Stimulated activated memory B cell treated with anti-CD40 and anti-IgM and Interleukin-4, amounts not matched to agents 10 μg/mL and 1 μg/mL and 100 μg/mL, for 72 hours (primary cell): ENCODE measurements at regions not wholly inside any gene's neighbourhood (a gene's known extent, or its start where the extent isn't known, plus 50 kb on each side); places are given as distances from the start of the nearest gene placed in this dataset.

Experiments
- ATAC-seq: fragments of 150-1000 bp; cut with Tn5 transposase; 2 replicates; pipeline ENCODE4 v1.10.0; 2021
- H3K27ac Mint-ChIP-seq: one replicate; pipeline ENCODE4 v1.8.0; 2022; ENCODE audit warnings: mild to moderate bottlenecking, mixed read lengths
- H3K27me3 Mint-ChIP-seq: one replicate; pipeline ENCODE4 v1.8.0; 2022; ENCODE audit warnings: mixed read lengths
- H3K36me3 Mint-ChIP-seq: one replicate; pipeline ENCODE4 v1.8.0; 2022; ENCODE audit warnings: mixed read lengths
- H3K4me1 Mint-ChIP-seq: one replicate; pipeline ENCODE4 v1.8.0; 2022; ENCODE audit warnings: mixed read lengths
- H3K4me3 Mint-ChIP-seq: one replicate; pipeline ENCODE4 v1.8.0; 2022; ENCODE audit warnings: mild to moderate bottlenecking, moderate library complexity, mixed read lengths
- H3K9me3 Mint-ChIP-seq: one replicate; pipeline ENCODE4 v1.8.0; 2022; ENCODE audit warnings: mixed read lengths

DNA sequence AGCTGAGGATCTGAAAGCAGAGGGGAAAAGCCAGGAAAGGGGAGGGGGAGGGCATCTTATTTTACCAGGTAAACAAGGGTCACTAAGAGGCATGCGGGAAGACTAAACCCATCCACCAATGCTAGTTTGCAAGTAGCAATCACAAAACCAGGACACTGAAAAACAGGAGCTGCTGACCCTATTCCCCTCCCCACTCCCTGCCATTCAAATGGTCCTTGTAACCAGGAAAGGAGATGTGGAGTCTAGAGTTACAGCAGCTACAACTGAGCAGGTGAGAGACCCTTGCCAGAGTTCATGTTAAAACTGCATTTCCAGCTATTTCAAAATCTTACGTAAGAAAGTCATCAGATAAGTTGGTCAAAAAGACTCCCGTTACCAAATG, 85.3 kb upstream of the SIMC1 start:
- Mint-ChIP-seq H3K4me1 (no peaks in the 10 kb centered on the region), H3K27me3 (peaks cover 33% of the 10 kb centered on the region), H3K27ac (no peak overlapping the region), H3K9me3 (no peaks in the 10 kb centered on the region), H3K36me3 (no peaks in the 10 kb centered on the region), H3K4me3 (no peak overlapping the region)
- ATAC-seq: no peak

DNA sequence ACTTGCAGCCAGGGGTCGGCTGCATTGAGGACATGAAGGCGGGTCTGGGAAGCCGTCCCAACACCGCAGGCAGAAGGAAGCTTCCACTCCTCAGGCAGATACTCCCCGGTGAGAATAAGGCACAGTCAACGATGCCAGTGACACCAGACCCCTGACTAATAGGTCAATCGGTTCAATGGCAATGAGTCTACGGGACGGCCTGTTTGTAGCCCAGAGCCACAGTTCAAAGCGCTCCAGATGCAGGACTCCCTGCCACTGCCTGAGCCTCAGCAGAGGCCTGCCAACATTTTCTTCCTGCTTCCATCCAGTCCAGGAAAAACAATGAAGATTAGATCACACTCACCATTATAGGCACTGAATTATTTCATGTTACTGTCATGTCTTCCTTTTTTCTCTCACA, 84.5 kb upstream of the SIMC1 start:
- H3K27me3 Mint-ChIP-seq: peaks cover 33% of the 10 kb centered on the region
- no peaks in the 10 kb centered on the region for H3K4me1 Mint-ChIP-seq
- no peak overlapping the region for H3K27ac Mint-ChIP-seq
- H3K36me3 Mint-ChIP-seq: no peaks in the 10 kb centered on the region
- no peak overlapping the region for H3K4me3 Mint-ChIP-seq
- H3K9me3 Mint-ChIP-seq: no peaks in the 10 kb centered on the region
- no peak for ATAC-seq

GRCh38 chr5:176154821-176155220, 83.4 kb upstream of the SIMC1 start:
- H3K27me3 Mint-ChIP-seq: peaks cover 42% of the 10 kb centered on the region
- H3K9me3 Mint-ChIP-seq: no peaks in the 10 kb centered on the region
- H3K27ac Mint-ChIP-seq: no peak overlapping the region
- no peaks in the 10 kb centered on the region for H3K4me1 Mint-ChIP-seq
- H3K4me3 Mint-ChIP-seq: no peak overlapping the region
- ATAC-seq: no peak
- no peaks in the 10 kb centered on the region for H3K36me3 Mint-ChIP-seq

- H3K4me3 Mint-ChIP-seq: no peak overlapping the region
- H3K27me3 Mint-ChIP-seq: peaks cover 44% of the 10 kb centered on the region
Measured at GRCh38 chr5:176155922-176156359, 82.3 kb upstream of the SIMC1 start.

GRCh38 chr5:176157656-176158055, 80.6 kb upstream of the SIMC1 start:
- Mint-ChIP-seq H3K27ac (no peak overlapping the region), H3K27me3 (peaks cover 45% of the 10 kb centered on the region), H3K4me3 (no peak overlapping the region), H3K9me3 (no peaks in the 10 kb centered on the region), H3K36me3 (no peaks in the 10 kb centered on the region), H3K4me1 (no peaks in the 10 kb centered on the region)
- no peak for ATAC-seq

More at GRCh38 chr5:176155922-176156359, 82.3 kb upstream of the SIMC1 start:
- Mint-ChIP-seq H3K36me3 (no peaks in the 10 kb centered on the region), H3K27ac (no peak overlapping the region), H3K4me1 (no peaks in the 10 kb centered on the region), H3K9me3 (no peaks in the 10 kb centered on the region)
- no peak for ATAC-seq

GRCh38 chr5:176161431-176161830, 76.8 kb upstream of the SIMC1 start:
- peaks cover 32% of the 10 kb centered on the region for H3K27me3 Mint-ChIP-seq
- no peak overlapping the region for H3K4me3 Mint-ChIP-seq
- H3K9me3 Mint-ChIP-seq: peaks cover 3% of the 10 kb centered on the region
- H3K4me1 Mint-ChIP-seq: no peaks in the 10 kb centered on the region
- no peaks in the 10 kb centered on the region for H3K36me3 Mint-ChIP-seq
- no peak for ATAC-seq
- H3K27ac Mint-ChIP-seq: no peak overlapping the region

GRCh38 chr5:176162198-176162597, 76.0 kb upstream of the SIMC1 start:
- Mint-ChIP-seq H3K27me3 (peaks cover 32% of the 10 kb centered on the region), H3K36me3 (no peaks in the 10 kb centered on the region), H3K9me3 (peaks cover 3% of the 10 kb centered on the region), H3K4me1 (no peaks in the 10 kb centered on the region), H3K27ac (no peak overlapping the region), H3K4me3 (no peak overlapping the region)
- ATAC-seq: no peak

- ATAC-seq: no peak
- no peaks in the 10 kb centered on the region for H3K4me1 Mint-ChIP-seq
- peaks cover 3% of the 10 kb centered on the region for H3K9me3 Mint-ChIP-seq
Measured at GRCh38 chr5:176162888-176163287, 75.3 kb upstream of the SIMC1 start.

DNA sequence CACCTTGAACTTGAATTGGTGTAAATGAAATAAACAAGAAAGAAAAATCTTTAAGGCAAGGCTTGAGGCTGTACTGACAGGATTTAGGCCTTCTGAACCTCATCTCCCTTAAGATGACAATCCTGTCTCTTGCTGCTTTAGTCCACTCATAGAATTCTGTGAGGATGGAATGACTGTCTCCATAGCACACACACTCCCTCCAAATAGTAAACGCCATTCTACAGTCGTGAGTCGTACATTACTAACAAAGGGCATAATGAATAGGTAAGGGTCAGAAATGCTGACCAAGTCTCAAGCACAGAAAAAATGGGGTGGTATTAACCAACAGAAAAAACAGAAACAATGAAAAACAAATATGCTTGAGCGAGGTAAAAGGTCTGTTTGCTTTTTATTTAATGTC, 71.8 kb upstream of the SIMC1 start:
- H3K4me1 Mint-ChIP-seq: no peaks in the 10 kb centered on the region
- no peaks in the 10 kb centered on the region for H3K36me3 Mint-ChIP-seq
- H3K27ac Mint-ChIP-seq: no peak overlapping the region
- peaks cover 3% of the 10 kb centered on the region for H3K9me3 Mint-ChIP-seq
- H3K4me3 Mint-ChIP-seq: no peak overlapping the region
- no peak for ATAC-seq
- peaks cover 10% of the 10 kb centered on the region for H3K27me3 Mint-ChIP-seq

More at GRCh38 chr5:176162888-176163287, 75.3 kb upstream of the SIMC1 start:
- Mint-ChIP-seq H3K4me3 (no peak overlapping the region), H3K27ac (no peak overlapping the region), H3K27me3 (peaks cover 32% of the 10 kb centered on the region), H3K36me3 (no peaks in the 10 kb centered on the region)

- no peak overlapping the region for H3K4me3 Mint-ChIP-seq
- ATAC-seq: no peak
- H3K4me1 Mint-ChIP-seq: no peaks in the 10 kb centered on the region
- H3K27me3 Mint-ChIP-seq: peaks cover 10% of the 10 kb centered on the region
- H3K27ac Mint-ChIP-seq: no peak overlapping the region
- H3K9me3 Mint-ChIP-seq: peaks cover 3% of the 10 kb centered on the region
- H3K36me3 Mint-ChIP-seq: no peaks in the 10 kb centered on the region
Measured at GRCh38 chr5:176167800-176168199, 70.4 kb upstream of the SIMC1 start.

GRCh38 chr5:176169393-176170063, 68.7 kb upstream of the SIMC1 start:
- no peaks in the 10 kb centered on the region for H3K9me3 Mint-ChIP-seq
- H3K4me1 Mint-ChIP-seq: no peaks in the 10 kb centered on the region
- H3K36me3 Mint-ChIP-seq: no peaks in the 10 kb centered on the region
- no peak for ATAC-seq
- H3K4me3 Mint-ChIP-seq: no peak overlapping the region
- H3K27me3 Mint-ChIP-seq: peaks cover 24% of the 10 kb centered on the region
- H3K27ac Mint-ChIP-seq: no peak overlapping the region

- Mint-ChIP-seq H3K27me3 (peaks cover 24% of the 10 kb centered on the region), H3K36me3 (no peaks in the 10 kb centered on the region), H3K27ac (no peak overlapping the region), H3K9me3 (no peaks in the 10 kb centered on the region), H3K4me3 (no peak overlapping the region), H3K4me1 (no peaks in the 10 kb centered on the region)
- no peak for ATAC-seq
Measured at GRCh38 chr5:176170084-176170483, 68.1 kb upstream of the SIMC1 start.

DNA sequence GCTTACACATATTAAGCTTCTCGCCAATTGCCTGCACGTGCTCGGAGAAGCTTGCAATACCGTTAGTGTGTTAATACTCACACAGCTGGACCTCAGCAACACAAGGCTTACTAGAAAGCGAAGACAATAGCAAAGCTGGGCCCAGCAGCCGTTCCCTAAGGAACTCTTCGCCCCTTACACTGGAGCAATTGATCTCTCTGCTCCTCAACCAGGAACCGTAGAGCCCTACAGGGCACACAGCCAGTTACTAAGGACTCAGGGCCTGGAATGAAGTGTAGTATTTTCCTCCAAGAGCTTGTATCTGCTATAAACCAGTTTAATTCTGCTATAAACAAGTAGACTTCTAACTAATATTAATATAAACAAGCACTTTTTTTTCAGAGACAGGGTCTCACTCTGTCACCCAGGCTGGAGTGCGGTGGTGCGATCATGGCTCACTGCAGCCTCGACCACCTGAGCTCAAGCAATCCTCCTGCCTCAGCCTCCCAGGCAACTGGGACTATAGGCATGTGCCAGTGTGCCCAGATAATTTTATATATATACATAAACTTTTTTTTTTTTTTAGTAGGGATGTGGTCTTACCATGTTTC, 67.0 kb upstream of the SIMC1 start:
- Mint-ChIP-seq H3K9me3 (no peaks in the 10 kb centered on the region), H3K4me1 (no peaks in the 10 kb centered on the region), H3K4me3 (no peak overlapping the region), H3K27me3 (peaks cover 32% of the 10 kb centered on the region), H3K36me3 (no peaks in the 10 kb centered on the region), H3K27ac (no peak overlapping the region)
- no peak for ATAC-seq

DNA sequence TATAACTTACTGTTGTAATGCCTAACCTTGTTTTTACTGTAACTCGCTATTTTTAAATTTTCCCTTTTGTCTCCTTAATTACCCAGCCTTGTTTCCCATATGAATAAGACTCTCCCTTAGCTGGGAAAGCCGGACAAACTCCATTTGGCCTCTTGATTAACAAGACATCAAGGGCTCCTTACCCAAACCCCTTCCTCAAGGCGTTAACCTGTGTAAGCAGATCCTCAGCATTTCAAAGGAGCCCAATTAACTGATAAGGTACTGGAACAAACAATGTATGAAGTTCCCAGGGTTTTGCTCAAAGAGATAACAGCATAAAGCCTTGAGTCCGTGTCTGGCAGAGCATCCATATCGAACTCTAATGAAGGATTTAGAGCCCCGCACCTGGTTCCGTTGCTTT, 66.0 kb upstream of the SIMC1 start:
- Mint-ChIP-seq H3K27ac (no peak overlapping the region), H3K9me3 (no peaks in the 10 kb centered on the region), H3K4me3 (no peak overlapping the region), H3K4me1 (no peaks in the 10 kb centered on the region), H3K27me3 (peaks cover 42% of the 10 kb centered on the region), H3K36me3 (no peaks in the 10 kb centered on the region)
- ATAC-seq: no peak

DNA sequence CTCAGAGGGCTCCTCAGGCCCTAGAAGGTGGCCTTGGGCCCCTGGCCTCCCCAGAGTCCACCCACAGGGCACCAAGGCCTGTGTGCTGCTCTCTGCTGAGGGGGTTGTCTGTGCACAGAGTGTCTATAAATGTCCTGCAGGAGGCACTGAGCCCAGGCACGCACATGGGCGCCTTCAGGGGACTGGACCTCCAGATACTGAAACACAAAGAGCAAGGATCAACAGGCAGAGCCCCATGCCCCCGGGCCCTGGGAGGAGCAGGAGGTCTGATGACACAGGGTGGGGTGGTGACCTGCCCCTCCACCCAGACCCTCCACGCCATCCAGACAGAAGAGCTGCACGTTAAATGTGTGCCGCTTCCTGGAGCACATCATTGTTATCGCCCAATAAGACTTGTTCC, 64.6 kb upstream of the SIMC1 start:
- no peaks in the 10 kb centered on the region for H3K36me3 Mint-ChIP-seq
- H3K4me1 Mint-ChIP-seq: no peaks in the 10 kb centered on the region
- H3K27ac Mint-ChIP-seq: no peak overlapping the region
- ATAC-seq: no peak
- H3K27me3 Mint-ChIP-seq: peaks cover 56% of the 10 kb centered on the region
- no peak overlapping the region for H3K4me3 Mint-ChIP-seq
- H3K9me3 Mint-ChIP-seq: peaks cover 3% of the 10 kb centered on the region

- H3K27me3 Mint-ChIP-seq: peaks cover 61% of the 10 kb centered on the region
- peaks cover 5% of the 10 kb centered on the region for H3K9me3 Mint-ChIP-seq
- H3K36me3 Mint-ChIP-seq: no peaks in the 10 kb centered on the region
- H3K27ac Mint-ChIP-seq: no peak overlapping the region
- no peaks in the 10 kb centered on the region for H3K4me1 Mint-ChIP-seq
- H3K4me3 Mint-ChIP-seq: no peak overlapping the region
- ATAC-seq: no peak
Measured at GRCh38 chr5:176174345-176175025, 63.7 kb upstream of the SIMC1 start.
